Fibroblast of pulmonary artery (primary cell): ENCODE measurements at regions not wholly inside any gene's neighbourhood (a gene's known extent, or its start where the extent isn't known, plus 50 kb on each side); places are given as distances from the start of the nearest gene placed in this dataset.
"Not testable (repeated sequence)": the region's sequence is repeated elsewhere in the genome, so short reads cannot be mapped to it uniquely, and the experiment has no call there.

Experiments
- DNase-seq: peaks from one replicate; pipeline ENCODE4 v3.0.0-alpha.2; 2010; ENCODE audit warnings: low read depth
- H3K4me3 ChIP-seq: replicated peaks from 2 replicates; pipeline ENCODE4 v1.5.1; 2011; ENCODE audit warnings: low read depth, mild to moderate bottlenecking, control low read depth, low read length, moderate library complexity
- TF ChIP-seq, protein P1 (sequence below): IDR thresholded peaks from 2 replicates; pipeline ENCODE4 v1.5.1; 2011; ENCODE audit warnings: mild to moderate bottlenecking, control low read depth, low read length, inconsistent platforms; ENCODE audit errors: missing control alignments

DNA sequence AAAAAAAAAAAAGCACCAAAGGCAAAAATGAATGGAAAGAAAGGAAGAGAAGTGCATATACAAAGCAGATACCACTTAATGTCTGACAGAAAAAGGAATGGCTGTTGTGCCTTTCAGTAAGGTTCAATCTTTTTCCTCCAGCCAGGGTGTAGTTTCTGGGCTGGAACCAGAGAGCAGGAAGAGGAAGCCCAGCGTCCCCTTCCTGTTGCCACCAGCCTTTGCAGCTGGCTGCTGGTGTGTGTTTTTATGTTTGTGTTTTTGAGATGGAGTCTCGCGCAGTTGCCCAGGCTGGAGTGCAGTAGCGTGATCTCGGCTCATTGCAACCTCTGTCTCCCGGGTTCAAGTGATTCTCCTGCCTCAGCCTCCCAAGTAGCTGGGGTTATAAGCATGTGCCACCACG, 64.6 kb upstream of the LTA4H start:
- DNase-seq = no peak
- TF ChIP-seq, protein P1, sequence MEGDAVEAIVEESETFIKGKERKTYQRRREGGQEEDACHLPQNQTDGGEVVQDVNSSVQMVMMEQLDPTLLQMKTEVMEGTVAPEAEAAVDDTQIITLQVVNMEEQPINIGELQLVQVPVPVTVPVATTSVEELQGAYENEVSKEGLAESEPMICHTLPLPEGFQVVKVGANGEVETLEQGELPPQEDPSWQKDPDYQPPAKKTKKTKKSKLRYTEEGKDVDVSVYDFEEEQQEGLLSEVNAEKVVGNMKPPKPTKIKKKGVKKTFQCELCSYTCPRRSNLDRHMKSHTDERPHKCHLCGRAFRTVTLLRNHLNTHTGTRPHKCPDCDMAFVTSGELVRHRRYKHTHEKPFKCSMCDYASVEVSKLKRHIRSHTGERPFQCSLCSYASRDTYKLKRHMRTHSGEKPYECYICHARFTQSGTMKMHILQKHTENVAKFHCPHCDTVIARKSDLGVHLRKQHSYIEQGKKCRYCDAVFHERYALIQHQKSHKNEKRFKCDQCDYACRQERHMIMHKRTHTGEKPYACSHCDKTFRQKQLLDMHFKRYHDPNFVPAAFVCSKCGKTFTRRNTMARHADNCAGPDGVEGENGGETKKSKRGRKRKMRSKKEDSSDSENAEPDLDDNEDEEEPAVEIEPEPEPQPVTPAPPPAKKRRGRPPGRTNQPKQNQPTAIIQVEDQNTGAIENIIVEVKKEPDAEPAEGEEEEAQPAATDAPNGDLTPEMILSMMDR = no peak
- no peak overlapping the region for H3K4me3 ChIP-seq

DNA sequence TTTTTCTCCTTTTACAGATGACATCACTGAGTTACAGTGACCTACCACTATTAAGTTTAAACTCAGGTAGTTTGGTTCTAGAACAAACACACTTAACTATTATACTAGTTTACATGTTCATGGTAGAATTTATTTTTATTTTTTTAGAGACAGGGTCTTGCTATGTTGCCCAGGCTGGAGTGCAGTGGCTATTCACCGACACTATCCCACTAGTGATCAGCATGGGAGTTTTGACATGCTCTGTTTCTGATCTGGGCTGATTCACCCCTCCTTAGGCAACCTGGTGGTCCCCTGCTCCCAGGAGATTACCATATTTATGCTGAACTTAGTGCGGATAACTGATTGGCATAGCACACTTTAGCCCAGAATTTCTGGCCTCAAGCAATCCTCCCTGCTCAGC, 66.4 kb upstream of the LTA4H start:
- TF ChIP-seq, protein P1 = no peak
- no peak overlapping the region for H3K4me3 ChIP-seq
- DNase-seq = no peak

DNA sequence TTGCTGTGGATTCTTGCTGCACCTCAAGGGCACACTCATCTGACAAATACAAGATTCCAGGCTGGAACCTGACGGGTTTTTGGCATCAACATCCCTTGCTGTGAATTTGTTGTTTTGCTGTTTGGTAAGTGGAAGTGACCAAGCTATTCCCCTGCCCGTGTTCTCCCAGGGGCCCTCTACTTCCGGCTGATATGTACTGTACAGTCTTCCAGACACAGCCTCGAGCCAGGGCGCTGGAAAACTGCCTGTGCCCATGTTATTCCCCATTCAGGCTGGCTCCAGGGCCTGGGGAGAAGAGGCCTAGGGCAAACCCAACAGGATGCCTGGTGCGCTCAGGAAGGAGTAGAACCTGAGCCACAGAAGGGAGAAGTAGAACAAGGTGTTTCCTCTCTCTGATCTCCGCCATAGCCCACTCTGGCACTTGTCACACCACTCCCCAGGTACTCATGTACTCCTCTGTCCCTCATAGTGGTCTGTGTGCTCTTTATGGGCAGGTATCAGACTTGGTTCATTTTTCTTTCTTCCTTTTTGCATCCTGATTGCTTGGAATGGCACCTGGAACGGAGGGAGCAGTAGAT, 67.8 kb upstream of the LTA4H start:
- peak; percentile 48 for DNase-seq
- TF ChIP-seq, protein P1 = no peak
- H3K4me3 ChIP-seq = no peak overlapping the region

DNA sequence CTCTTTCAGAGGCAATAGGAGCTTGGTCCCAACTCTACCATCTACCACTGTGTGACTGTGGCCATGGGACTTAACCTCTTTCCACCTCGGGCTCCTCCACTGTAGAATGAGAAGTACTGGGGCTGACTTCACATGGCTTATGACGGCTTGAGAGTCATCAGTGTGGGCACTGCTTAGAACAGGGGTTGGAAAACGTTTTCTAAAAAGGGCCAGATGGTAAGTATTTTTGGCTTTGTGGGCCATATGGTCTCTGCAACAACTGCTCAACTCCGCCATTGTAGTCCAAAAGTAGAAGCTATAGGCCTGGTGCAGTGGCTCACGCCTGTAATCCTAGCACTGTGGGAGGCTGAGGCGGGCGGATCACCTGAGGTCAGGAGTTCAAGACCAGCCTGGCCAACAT, 69.2 kb upstream of the LTA4H start:
- no peak overlapping the region for H3K4me3 ChIP-seq
- no peak for DNase-seq
- TF ChIP-seq, protein P1 = no peak

DNA sequence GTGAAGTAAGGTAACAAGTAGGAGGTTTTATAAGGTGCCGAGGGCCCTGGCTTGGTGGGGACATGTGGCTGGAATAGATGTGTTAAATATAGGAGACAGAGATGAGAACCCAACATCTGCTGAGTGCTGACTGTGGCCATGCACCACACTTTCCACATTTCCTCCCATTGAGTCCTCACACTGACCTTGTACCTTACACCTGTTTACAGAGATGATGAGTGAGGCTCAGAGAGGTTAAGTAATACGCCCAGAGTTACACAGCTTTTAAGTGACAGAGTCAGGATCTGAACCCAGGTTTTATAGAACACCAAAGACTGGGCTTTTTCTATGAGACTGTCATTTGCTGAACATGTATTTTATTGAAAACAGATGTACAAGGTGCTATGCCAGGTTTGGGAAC, 70.8 kb upstream of the LTA4H start:
- DNase-seq = no peak
- no peak overlapping the region for H3K4me3 ChIP-seq
- TF ChIP-seq, protein P1 = no peak

DNA sequence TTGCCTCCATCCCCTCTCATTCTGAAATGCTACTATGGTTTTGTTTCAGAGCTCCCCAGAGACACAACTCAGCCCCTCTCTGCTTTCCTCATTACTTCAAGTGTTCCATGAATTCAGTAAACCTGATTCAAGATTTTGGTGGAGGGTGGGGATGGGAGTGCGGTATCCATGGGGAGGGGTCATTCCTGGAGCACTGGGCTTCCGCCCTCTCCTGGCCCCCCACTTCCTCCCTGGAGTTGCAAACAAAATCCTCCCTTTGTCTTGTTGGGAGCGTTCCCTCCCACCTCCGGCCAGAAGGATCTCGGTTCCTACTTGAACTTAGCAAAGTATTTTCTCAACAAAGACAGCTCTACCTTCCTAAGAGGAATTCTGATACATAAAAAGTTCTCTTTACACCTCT, 71.8 kb upstream of the LTA4H start:
- DNase-seq = no peak
- TF ChIP-seq, protein P1 = no peak
- H3K4me3 ChIP-seq = no peak overlapping the region

DNA sequence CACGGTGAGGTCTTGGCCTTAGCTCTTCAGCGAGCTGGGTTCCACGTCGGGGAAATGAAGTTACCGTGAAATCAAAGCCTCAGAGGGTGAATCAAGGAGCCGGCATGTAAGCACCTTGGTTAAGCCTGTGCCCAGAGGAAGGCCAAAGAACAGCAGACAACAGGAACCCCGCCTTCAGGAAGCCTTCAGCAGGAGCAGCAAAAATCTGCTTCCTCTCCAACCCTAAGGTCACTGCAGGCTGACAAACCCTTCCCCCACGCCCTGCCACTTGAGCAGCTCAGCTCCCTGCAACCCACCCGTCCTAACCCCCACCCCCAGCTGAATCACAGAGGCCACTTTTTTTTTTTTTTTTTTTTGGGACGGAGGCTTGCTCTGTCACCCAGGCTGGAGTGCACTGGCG, 72.9 kb upstream of the LTA4H start:
- DNase-seq = no peak
- no peak overlapping the region for H3K4me3 ChIP-seq
- TF ChIP-seq, protein P1 = no peak

DNA sequence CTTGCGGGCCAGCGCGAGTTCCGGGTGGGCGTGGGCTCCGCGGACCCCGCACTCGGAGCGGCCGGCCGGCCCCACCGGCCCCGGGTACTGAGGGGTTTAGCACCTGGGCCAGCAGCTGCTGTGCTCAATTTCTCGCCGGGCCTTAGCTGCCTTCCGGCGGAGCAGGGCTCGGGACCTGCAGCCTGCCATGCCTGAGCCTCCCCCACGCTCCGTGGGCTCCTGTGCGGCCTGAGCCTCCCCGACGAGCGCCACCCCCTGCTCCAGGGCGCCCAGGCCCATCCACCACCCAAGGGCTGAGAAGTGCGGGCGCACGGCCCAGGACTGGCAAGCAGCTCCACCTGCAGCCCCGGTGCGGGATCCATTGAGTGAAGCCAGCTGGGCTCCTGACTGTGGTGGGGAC, 73.6 kb upstream of the LTA4H start:
- H3K4me3 ChIP-seq, DNase-seq: not testable (repeated sequence)
